K562 (cell line): ENCODE measurements at regions not wholly inside any gene's neighbourhood (a gene's known extent, or its start where the extent isn't known, plus 50 kb on each side); places are given as distances from the start of the nearest gene placed in this dataset.

Experiments used
- ATAC-seq: fragments of 200-7000 bp; cut with Tn5 transposase; 3 replicates; pipeline ENCODE4 v1.9.1; 2020; ENCODE audit warnings: moderate library complexity
- BruUV-seq: library from RNA; stranded (reverse); fragments of 400-500 nt; replicated peaks from 2 replicates; lab custom pipeline; 2021; lab: Mats Ljungman, UMichigan
- CTCF ChIA-PET: fragments of 300-600 bp; formaldehyde crosslinking; extraction: SDS; loops from one replicate; lab custom pipeline; 2021; ENCODE audit warnings: low intra/inter-chr PET ratio; lab: Yijun Ruan, JAX
- POLR2A ChIA-PET: fragments of 300-600, 350-650 bp; sonication (Branson Sonifier 250); formaldehyde crosslinking; extraction: SDS; loops from one replicate; lab custom pipeline; 2021; ENCODE audit warnings: antibody characterized with exemption, inconsistent platforms; lab: Yijun Ruan, JAX
- DNase-seq, 4 experiments: peaks; one replicate each; pipeline versions ENCODE4 v3.0.0 to v3.0.0-alpha.2; 2011 to 2018; ENCODE audit warnings: low spot score in 3 of 4, mixed read lengths in 3 of 4; ENCODE audit errors: extremely low read depth in 1 of 4
- FAIRE-seq: peaks from 2 replicates; lab custom pipeline; 2011; peaks lifted over from hg19 to GRCh38; lab: Jason Lieb, UNC
- H2AFZ ChIP-seq: 2 replicates; pipeline ENCODE4 v1.6.0; 2011; ENCODE audit warnings: low read depth, low read length, control low read depth, inconsistent platforms
- H3K27ac ChIP-seq: fragments of 200-600 bp; 3 replicates; pipeline ENCODE4 v1.8.0; 2011; ENCODE audit warnings: low read depth, mild to moderate bottlenecking, control low read depth, inconsistent platforms, low read length, moderate library complexity, mixed read lengths; ENCODE audit errors: extremely low read depth
- H3K27me3 ChIP-seq, 2 experiments: fragments of 300-600 bp in 1 of 2; 2 replicates in 1 of 2; 3 replicates in 1 of 2; pipeline versions ENCODE4 v1.6.0 to v1.8.0; 2011; ENCODE audit warnings: inconsistent platforms in 2 of 2, low read length in 2 of 2, mild to moderate bottlenecking in 1 of 2, mixed read lengths in 1 of 2, moderate library complexity in 1 of 2; ENCODE audit not compliant: control insufficient read depth in 2 of 2, insufficient read depth in 2 of 2
- H3K36me3 ChIP-seq: fragments of 300-600 bp; 3 replicates; pipeline ENCODE4 v1.8.0; 2011; ENCODE audit warnings: mild to moderate bottlenecking, low read length, inconsistent platforms; ENCODE audit not compliant: control insufficient read depth, insufficient read depth
- H3K4me1 ChIP-seq, 2 experiments: fragments of 200-600 bp in 1 of 2; replicated peaks in 1 of 2; 2 replicates in 1 of 2; 3 replicates in 1 of 2; pipeline versions ENCODE4 v1.5.1 to v1.8.0; 2011; ENCODE audit warnings: inconsistent platforms in 2 of 2, low read length in 2 of 2, mild to moderate bottlenecking in 1 of 2, mixed read lengths in 1 of 2, moderate library complexity in 1 of 2; ENCODE audit not compliant: control insufficient read depth in 2 of 2, insufficient read depth in 2 of 2
- H3K4me2 ChIP-seq: 2 replicates; pipeline ENCODE4 v1.6.1; 2011; ENCODE audit warnings: low read length, control low read depth, inconsistent platforms, mixed read lengths; ENCODE audit not compliant: insufficient read depth
- H3K4me3 ChIP-seq: fragments of 200-600 bp; sonication (generic), shearing (Covaris generic); 2 replicates; pipeline ENCODE4 v1.5.1; 2016; ENCODE audit warnings: control low read depth, inconsistent platforms
- H3K79me2 ChIP-seq: fragments of 200-600 bp; 3 replicates; pipeline ENCODE4 v1.8.0; 2011; ENCODE audit warnings: low read length, inconsistent platforms; ENCODE audit not compliant: control insufficient read depth, insufficient read depth
- H3K9ac ChIP-seq, 2 experiments: 2 replicates each; pipeline versions ENCODE4 v1.6.0 to v1.6.1; 2011; ENCODE audit warnings: low read depth in 2 of 2, low read length in 2 of 2, control low read depth in 1 of 2, inconsistent platforms in 1 of 2, mild to moderate bottlenecking in 1 of 2, mixed read lengths in 1 of 2; ENCODE audit not compliant: insufficient read depth in 1 of 2
- H3K9me1 ChIP-seq: one replicate; pipeline ENCODE4 v1.6.0; 2011; ENCODE audit warnings: inconsistent platforms, mild to moderate bottlenecking, low read length, moderate library complexity; ENCODE audit not compliant: control insufficient read depth, insufficient read depth
- H3K9me3 ChIP-seq: replicated peaks from 2 replicates; pipeline ENCODE4 v1.5.1; 2011; ENCODE audit warnings: low read depth, low read length, inconsistent platforms; ENCODE audit not compliant: control insufficient read depth, insufficient read depth
- H4K20me1 ChIP-seq: replicated peaks from 2 replicates; pipeline ENCODE4 v1.6.1; 2011; ENCODE audit warnings: low read length, inconsistent platforms, mixed read lengths; ENCODE audit not compliant: control insufficient read depth, insufficient read depth
- HDGF ChIP-seq: fragments of 450-650 bp; IDR thresholded peaks from 2 replicates; pipeline ENCODE4 v1.6.1; 2016
- MXD1 ChIP-seq: fragments of 250-450 bp; sonication (Bioruptor Pico); IDR thresholded peaks from 2 replicates; pipeline ENCODE4 v1.8.0; 2021; ENCODE audit warnings: borderline replicate concordance, mild to moderate bottlenecking, moderate library complexity; ENCODE audit not compliant: poor library complexity, severe bottlenecking
- NKRF ChIP-seq: fragments of 450-650 bp; IDR thresholded peaks from 2 replicates; pipeline ENCODE4 v1.6.1; 2016; ENCODE audit warnings: borderline replicate concordance
- NR2F6 ChIP-seq: fragments of 450-650 bp; formaldehyde crosslinking; IDR thresholded peaks from 2 replicates; pipeline ENCODE4 v1.4.0; 2020; ENCODE audit warnings: mild to moderate bottlenecking
- PTTG1 ChIP-seq: fragments of 450-650 bp; IDR thresholded peaks from 2 replicates; pipeline ENCODE4 v1.6.1; 2016; ENCODE audit warnings: low read depth, mild to moderate bottlenecking, missing genetic modification characterization, missing compliant biosample characterization
- ZBTB5 ChIP-seq: fragments of 450-650 bp; IDR thresholded peaks from 2 replicates; pipeline ENCODE4 v1.6.1; 2017; ENCODE audit warnings: antibody characterized with exemption
- ZFP36 ChIP-seq: fragments of 150-350 bp; IDR thresholded peaks from 2 replicates; pipeline ENCODE4 v1.6.1; 2018; ENCODE audit warnings: low read length, low read depth; ENCODE audit not compliant: partially characterized antibody
- ZNF212 ChIP-seq: fragments of 450-650 bp; formaldehyde crosslinking; IDR thresholded peaks from 2 replicates; pipeline ENCODE4 v1.4.0; 2020; ENCODE audit warnings: mild to moderate bottlenecking
- WGBS: fragments of 100-300 bp; shearing (Covaris generic); methylation state at CpG from one replicate; pipeline ENCODE4 v1.1.6; 2016; ENCODE audit warnings: low coverage, mixed read lengths; ENCODE audit not compliant: insufficient coverage; ENCODE audit errors: missing lambda C conversion rate; 5-methylcytosine and 5-hydroxymethylcytosine counted together
- in situ Hi-C: fragments of 300-500 bp; cut with MboI; formaldehyde crosslinking; loops from 4 replicates; pipeline ENCODE4 v1.15.0; 2018; ENCODE audit warnings: inconsistent platforms, mixed read lengths
- intact Hi-C: fragments of 100-400 bp; cut with micrococcal nuclease; formaldehyde crosslinking; loops from 2 replicates; pipeline ENCODE4 v1.14.2; 2022

GRCh38 chr5:158422653-158423515, 563.9 kb upstream of the CLINT1 start:
- FAIRE-seq (no peak), DNase-seq (no peak), ATAC-seq (no peak)
- Histone ChIP-seq H3K79me2 (no peaks in the 10 kb centered on the region), H3K4me2 (no peak overlapping the region), H3K36me3 (no peaks in the 10 kb centered on the region), H2AFZ (no peak overlapping the region), H3K27ac (no peak overlapping the region), H3K9me3 (no peaks in the 10 kb centered on the region), H3K9me1 (no peaks in the 10 kb centered on the region), H3K4me3 (no peak overlapping the region), H4K20me1 (no peaks in the 10 kb centered on the region), H3K27me3 (no peaks in the 10 kb centered on the region), H3K9ac (no peak overlapping the region), H3K4me1 (no peaks in the 10 kb centered on the region)
- WGBS, result under 1% methylated on average over 7 of the region's 9 CpGs
- in situ Hi-C loops, result no loop called here
- intact Hi-C loops, result no loop called here
- POLR2A ChIA-PET, result no interaction called here
- CTCF ChIA-PET, result no interaction called here
- no TSS peak for BruUV-seq
- TF ChIP-seq NR2F6 (CRISPR knock-in tag) (no peak), MXD1 (CRISPR knock-in tag) (no peak), PTTG1 (tag) (no peak), ZNF212 (CRISPR knock-in tag) (no peak), HDGF (no peak), ZFP36 (no peak), NKRF (no peak), ZBTB5 (no peak)
